ENCODE measurements at regions not wholly inside any gene's neighbourhood (a gene's known extent, or its start where the extent isn't known, plus 50 kb on each side); places are given as distances from the start of the nearest gene placed in this dataset.

DNA sequence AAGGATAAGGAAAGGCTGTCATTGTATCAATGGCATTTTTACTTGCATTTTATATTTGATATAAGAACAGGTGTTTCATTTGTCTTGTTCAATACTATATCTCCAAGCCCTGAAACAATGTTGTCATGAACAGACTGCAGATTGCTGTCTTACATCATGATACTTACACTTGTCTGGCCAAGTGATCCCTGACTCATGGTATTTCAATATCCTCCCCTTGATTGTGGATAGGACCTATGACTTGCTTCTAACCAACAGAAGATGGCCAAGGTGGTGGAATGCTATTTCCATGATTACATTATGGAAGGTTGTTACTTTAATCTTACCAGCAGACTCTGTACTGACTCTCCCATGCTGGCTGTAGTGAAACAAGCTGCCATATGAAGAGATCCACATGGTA, 471.1 kb downstream of the CCDC85A start:
- TF ChIP-seq, protein P1, sequence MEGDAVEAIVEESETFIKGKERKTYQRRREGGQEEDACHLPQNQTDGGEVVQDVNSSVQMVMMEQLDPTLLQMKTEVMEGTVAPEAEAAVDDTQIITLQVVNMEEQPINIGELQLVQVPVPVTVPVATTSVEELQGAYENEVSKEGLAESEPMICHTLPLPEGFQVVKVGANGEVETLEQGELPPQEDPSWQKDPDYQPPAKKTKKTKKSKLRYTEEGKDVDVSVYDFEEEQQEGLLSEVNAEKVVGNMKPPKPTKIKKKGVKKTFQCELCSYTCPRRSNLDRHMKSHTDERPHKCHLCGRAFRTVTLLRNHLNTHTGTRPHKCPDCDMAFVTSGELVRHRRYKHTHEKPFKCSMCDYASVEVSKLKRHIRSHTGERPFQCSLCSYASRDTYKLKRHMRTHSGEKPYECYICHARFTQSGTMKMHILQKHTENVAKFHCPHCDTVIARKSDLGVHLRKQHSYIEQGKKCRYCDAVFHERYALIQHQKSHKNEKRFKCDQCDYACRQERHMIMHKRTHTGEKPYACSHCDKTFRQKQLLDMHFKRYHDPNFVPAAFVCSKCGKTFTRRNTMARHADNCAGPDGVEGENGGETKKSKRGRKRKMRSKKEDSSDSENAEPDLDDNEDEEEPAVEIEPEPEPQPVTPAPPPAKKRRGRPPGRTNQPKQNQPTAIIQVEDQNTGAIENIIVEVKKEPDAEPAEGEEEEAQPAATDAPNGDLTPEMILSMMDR (IDR thresholded peaks at IDR 0.05; ENCODE audit: insufficient read depth, low read length, poor library complexity, severe bottlenecking): no peak
- no peak for TF ChIP-seq EZH2phosphoT487 (conservative IDR thresholded peaks at IDR 0.05; ENCODE audit: low read length)

All from SU-DHL-6 (cell line).